ENCODE measurements at regions not wholly inside any gene's neighbourhood (a gene's known extent, or its start where the extent isn't known, plus 50 kb on each side); places are given as distances from the start of the nearest gene placed in this dataset.
"Not testable (repeated sequence)": the region's sequence is repeated elsewhere in the genome, so short reads cannot be mapped to it uniquely, and the experiment has no call there.

DNA sequence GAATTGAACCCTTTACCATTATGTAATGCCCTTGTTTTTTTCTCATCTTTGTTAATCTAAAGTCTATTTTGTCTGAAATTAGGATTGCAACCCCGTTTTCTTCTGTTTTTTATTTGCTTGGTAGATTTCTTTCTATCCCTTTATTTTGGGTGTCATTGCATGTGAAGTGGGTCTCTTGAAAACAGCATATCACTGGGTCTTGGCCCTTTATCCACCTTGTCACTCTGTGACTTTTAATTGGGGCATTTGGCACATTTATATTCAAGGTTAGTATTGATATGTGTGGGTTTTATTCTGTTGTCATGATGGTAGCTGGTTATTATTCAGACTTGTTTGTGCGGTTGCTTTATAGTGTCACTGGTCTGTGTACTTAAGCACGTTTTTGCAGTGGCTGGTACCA lies 117.4 kb upstream of the MARCHF11 start:
- DNase-seq: no peak

DNA sequence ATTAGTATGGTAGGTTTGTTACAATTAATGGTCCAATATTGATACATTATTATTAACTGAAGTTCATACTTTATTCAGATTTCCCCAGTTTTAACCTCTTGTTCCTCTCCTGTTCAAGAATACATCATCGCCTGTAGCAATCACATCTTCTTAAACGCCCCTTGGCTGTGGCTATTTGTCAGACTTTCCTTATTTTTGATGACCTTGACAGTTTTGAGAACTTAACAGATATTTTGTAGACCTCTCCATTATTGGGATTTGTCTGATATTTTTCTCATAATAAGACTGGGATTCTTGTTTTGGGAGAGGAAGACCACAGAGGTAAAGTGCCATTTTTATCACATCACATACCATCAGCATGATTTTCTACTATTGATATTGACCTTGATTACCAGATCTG lies 112.3 kb upstream of the MARCHF11 start:
- no peak for DNase-seq

DNA sequence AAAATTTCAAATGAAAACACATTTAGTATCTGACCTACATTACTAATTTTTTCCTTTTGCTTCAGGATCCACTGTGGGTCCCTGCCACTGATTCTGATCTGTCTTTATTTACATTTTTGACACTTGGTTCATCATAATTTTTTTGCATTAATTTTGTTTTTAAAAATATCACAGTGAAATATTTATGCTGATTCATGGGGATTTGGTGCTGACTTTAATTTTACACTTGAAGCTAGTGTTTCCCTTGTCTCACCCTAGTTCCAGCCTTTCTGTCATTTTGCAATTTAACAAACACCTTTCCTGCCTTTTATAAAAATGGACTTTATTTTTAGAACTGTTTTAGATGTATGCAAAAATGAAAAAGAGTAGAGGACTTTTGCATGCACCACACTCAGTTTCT lies 111.9 kb upstream of the MARCHF11 start:
- DNase-seq: no peak

DNA sequence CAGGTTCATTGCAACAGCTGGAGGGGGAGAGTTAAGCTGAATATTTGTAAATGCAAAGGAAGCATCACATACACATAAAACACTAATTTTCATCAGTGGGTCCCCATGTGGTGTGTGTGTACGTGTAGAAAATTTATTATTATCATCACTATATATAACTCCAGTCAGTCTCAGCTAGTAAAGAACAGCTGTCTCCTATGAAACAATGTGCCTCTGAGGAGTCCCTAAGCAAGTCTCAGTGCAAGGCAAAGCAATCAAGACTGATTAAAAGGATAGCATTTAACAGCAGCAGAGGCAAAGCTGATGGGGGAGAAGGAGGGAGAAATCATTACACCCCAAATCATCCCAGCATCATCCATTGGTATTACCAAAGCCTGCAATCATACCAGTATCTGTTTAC lies 104.2 kb upstream of the MARCHF11 start:
- no peak for DNase-seq

DNA sequence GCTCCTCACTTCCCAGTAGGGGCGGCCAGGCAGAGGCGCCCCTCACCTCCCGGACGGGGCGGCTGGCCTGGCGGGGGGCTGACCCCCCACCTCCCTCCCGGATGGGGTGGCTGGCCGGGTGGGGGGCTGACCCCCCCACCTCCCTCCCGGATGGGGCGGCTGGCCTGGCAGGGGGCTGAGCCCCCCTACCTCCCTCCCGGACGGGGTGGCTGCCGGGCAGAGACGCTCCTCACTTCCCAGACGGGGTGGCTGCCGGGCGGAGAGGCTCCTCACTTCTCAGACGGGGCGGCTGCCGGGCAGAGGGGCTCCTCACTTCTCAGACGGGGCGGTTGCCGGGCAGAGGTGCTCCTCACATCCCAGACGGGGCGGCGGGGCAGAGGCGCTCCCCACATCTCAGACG lies 97.3 kb upstream of the MARCHF11 start:
- not testable (repeated sequence) for DNase-seq

DNA sequence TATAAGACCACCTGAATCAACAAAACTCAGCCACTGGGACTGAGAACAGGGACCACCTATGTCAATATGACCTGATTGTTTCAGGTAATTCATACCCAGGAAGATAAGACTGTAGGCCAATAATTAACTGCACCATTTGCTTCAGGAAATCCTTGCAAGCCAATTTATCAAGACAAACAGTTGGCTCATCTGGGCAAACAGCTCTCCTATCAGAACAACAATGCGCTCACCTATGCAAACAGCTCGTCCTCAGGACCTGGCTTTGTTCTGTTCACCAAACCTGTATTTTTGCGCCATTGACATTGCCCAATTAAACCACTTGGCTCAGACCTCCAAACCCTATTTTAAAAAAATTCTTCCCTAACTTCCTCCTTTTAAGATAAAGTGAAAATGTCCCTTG lies 92.3 kb upstream of the MARCHF11 start:
- DNase-seq: no peak

DNA sequence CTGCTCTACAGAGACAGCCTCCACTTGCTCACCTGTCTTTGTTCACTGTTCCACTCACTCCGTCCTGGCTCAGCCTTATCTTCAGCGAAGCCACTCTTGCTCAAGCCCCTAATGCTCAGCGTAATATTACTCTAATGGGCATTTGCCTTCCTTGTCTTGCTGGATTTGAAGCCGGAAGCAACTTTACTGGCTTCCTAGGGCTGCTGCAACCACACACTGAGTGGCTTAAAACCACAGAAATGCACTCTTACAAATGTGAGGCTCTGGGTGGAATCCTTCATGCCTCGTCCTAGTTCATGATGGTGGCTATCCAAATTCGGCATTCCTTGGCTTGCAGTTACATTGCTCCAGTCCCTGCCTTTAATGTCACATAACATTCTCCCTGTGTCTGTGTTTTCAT lies 85.5 kb upstream of the MARCHF11 start:
- no peak for DNase-seq

DNA sequence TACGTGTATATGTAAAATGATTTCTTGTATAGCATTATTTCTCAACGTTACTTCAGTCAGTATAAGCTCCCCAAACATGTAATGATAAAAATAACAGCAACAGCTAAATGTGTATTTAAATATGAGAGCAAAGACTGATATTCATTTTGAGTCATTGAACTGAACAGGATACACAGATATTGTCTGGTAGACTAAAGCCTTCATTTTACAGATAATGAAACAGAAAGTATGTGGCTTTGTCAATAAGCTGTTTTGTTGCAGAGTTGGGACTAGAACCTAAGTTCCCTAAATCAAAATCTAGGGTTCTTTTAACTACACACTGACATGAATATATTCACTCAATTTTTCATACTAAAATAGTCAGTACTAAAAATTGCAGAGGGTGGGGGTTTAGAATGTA lies 80.4 kb upstream of the MARCHF11 start:
- DNase-seq: no peak

DNA sequence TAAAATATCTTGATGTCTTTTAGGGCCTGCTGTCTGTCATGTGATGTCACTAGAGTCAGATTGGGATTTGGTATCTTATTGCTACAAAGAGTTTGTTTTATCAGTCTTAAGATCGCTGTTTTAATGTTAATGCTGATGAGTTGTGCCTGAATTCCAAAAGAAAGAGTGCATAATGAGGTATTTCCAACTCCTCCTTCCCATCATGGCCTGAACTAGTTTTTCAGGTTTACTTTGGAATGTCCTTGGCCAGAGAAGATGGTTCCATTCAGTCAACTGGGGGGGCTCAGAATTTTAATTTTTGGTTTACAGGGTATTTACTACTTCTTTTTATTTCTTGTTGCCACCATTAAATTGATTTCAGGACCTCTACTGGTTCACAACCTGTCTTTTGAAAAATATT lies 74.3 kb upstream of the MARCHF11 start:
- no peak for DNase-seq

DNA sequence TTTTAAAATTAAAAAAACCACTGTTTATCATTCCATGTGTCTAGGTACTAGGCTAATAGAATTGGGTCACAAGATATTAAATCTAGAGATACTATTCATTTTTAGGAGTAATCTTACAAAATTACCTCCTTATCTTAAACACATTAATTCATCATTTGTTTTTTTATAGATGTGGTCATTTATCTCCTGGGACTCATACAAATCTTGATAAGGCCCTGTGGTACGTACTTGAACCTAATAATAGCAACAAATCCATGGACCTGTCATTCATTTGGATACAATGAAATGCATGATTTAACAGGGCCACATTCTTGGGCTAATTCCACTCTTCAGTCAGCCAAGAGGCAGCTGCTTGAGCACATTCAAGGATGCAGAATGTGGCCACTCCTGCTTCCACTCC lies 66.4 kb upstream of the MARCHF11 start:
- DNase-seq: no peak

DNA sequence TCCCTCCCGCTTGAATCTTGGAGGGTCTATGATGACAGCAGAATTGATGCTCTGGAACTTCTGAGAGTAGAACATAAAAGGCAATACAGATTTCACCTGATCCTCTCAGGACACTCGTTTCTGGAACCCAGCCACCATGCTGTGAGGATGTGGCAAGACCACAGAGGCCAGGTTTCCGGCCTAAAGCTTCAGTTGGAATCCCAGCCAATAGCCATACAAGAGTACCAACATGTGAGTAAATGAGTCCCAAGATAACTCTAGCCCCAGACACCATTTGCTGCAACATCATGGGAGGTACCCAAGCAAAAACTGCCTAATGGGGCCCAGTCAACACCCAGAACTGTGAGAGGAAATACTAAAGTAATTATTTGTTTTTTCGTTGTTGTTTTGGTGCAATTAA lies 65.7 kb upstream of the MARCHF11 start:
- DNase-seq: no peak

DNA sequence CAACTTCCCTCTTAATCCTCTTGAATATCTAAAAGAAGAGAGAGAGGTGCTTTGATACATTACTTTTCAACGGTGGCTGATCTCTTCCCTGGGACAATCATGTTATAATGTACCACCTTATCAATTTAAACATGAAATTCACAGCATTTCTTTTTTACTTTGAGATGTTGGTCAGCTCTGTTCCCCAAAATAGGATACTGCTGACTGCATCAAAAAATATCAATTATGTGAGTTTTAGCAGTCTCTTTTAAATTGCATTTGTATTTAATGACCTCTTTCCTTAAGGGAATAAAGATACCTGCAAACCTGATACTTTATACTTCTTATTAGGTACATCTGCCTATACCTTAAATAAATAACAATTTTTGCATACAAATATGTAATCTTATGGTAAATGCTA lies 58.4 kb upstream of the MARCHF11 start:
- DNase-seq: no peak

DNA sequence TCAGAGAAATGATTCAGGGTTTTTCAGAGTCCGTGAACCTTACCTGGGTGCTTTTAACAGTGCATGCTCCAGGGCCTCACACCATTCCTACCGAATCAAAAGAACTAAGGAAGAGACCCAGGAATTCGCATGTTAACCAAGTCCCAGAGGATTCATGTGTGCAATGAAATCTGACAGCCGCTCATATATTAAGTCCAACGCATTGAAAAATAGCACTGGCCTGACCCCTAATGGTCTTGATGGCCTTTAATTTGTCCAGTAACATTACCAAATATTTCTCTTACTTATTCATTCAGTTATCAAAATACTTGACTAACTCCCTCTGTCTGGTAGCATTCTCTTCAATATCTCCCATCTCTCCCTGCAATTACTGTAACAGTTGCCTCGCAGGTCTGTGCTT lies 55.0 kb upstream of the MARCHF11 start:
- no peak for DNase-seq

DNA sequence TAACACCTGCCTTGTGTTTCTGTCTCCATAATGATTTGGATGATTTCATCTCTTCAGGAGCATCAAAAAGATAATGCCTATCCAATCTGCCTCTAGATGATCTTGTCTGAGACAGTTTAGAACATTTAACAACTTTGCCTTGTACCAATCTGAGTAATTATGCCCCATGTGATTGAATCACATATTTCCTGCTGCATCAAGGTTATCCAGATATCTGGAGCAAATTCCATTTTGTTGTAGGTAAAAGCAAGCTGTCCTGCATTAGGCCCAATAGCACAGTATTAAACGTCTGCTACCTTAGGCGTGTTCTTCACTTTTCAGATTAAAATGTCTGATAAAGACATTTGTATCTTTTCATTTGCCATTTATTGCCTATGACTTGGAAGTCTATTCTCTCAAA lies 54.1 kb upstream of the MARCHF11 start:
- DNase-seq: no peak

DNA sequence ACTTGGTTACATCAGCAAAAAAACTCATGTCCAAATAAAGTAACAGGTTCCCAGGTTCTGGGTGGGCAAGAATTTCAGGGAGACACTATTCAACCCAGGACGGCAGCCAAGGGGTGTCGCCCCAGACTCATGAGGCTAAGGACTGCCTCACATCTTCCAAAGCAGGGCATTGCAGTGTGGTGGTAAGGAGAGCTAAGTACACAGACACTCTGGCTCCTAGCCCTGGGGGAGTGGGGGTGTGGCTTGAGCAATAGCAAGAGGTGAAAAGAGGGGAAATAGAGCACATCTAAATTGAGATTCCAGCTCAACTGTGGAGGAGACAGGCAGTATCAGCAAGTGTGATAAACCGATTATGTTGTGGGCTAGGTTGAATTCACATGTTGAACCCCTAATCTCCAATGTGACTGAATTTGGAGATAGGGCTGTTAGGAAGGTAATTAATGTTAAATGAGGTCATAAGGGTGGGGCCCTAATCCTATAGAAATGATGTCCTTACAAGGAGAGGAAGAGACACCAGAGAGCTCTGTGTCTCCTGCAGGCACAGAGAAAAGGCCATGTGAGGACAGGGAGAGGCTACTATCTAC lies 49.9 kb upstream of the MARCHF11 start:
- no peak for DNase-seq
